Upper lobe of right lung (tissue), 1 donor: ENCODE measurements at regions not wholly inside any gene's neighbourhood (a gene's known extent, or its start where the extent isn't known, plus 50 kb on each side); places are given as distances from the start of the nearest gene placed in this dataset.

ENCODE experiments used
- ATAC-seq: fragments of 200-7000 bp; cut with Tn5 transposase; one replicate; pipeline ENCODE4 v1.9.1; 2020; ENCODE audit warnings: mild to moderate bottlenecking, moderate library complexity
- DNase-seq: peaks from one replicate; pipeline ENCODE4 v3.0.0-alpha.2; 2020
- H3K27ac ChIP-seq: fragments of 200-600 bp; one replicate; pipeline ENCODE4 v1.8.0; 2022
- H3K27me3 ChIP-seq: fragments of 200-600 bp; one replicate; pipeline ENCODE4 v1.8.0; 2022; ENCODE audit warnings: mild to moderate bottlenecking
- H3K36me3 ChIP-seq: fragments of 200-600 bp; one replicate; pipeline ENCODE4 v1.8.0; 2022
- H3K4me1 ChIP-seq: fragments of 200-600 bp; one replicate; pipeline ENCODE4 v1.8.0; 2022
- H3K4me3 ChIP-seq: fragments of 200-600 bp; one replicate; pipeline ENCODE4 v1.8.0; 2022; ENCODE audit warnings: mild to moderate bottlenecking
- H3K9me3 ChIP-seq: fragments of 200-600 bp; one replicate; pipeline ENCODE4 v1.8.0; 2022
- intact Hi-C: fragments of 100-400 bp; cut with DNase I; formaldehyde crosslinking; loops from one replicate; pipeline ENCODE4 v1.11.0; 2022
- TF ChIP-seq, protein P1 (sequence below): fragments of 200-600 bp; IDR thresholded peaks from one replicate; pipeline ENCODE4 v1.8.0; 2022; ENCODE audit warnings: antibody characterized with exemption
- donor health status: DM: no; HTN: yes; CAD: no; lungs with severe emphysema.

DNA sequence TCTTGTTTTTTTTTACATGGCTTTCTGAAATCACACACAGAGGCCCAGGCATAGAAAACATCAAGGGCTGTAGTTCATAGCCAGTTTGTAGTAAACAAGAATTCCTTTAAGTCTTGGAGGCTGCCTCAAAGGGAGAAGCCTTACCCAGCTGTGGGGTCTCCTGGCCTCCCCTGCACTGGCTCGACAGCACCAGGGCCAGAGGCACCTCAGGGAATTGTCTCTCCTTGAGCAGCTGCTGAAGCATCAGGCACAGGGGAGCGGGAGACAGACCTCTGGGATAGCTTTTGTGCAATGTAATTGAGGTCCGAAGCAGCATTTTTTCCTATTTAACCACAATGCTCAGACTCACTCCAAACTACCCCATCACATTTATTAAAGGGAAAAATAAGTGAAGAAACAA, 209.1 kb downstream of the HRH4 start:
- H3K27me3 ChIP-seq = no peaks in the 10 kb centered on the region
- no peak for ATAC-seq
- TF ChIP-seq, protein P1, sequence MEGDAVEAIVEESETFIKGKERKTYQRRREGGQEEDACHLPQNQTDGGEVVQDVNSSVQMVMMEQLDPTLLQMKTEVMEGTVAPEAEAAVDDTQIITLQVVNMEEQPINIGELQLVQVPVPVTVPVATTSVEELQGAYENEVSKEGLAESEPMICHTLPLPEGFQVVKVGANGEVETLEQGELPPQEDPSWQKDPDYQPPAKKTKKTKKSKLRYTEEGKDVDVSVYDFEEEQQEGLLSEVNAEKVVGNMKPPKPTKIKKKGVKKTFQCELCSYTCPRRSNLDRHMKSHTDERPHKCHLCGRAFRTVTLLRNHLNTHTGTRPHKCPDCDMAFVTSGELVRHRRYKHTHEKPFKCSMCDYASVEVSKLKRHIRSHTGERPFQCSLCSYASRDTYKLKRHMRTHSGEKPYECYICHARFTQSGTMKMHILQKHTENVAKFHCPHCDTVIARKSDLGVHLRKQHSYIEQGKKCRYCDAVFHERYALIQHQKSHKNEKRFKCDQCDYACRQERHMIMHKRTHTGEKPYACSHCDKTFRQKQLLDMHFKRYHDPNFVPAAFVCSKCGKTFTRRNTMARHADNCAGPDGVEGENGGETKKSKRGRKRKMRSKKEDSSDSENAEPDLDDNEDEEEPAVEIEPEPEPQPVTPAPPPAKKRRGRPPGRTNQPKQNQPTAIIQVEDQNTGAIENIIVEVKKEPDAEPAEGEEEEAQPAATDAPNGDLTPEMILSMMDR = no peak
- no peak for DNase-seq
- no peak overlapping the region for H3K27ac ChIP-seq
- H3K4me1 ChIP-seq = no peaks in the 10 kb centered on the region
- no peak overlapping the region for H3K4me3 ChIP-seq
- H3K9me3 ChIP-seq = no peaks in the 10 kb centered on the region
- no peaks in the 10 kb centered on the region for H3K36me3 ChIP-seq
- intact Hi-C loops = no loop called here

DNA sequence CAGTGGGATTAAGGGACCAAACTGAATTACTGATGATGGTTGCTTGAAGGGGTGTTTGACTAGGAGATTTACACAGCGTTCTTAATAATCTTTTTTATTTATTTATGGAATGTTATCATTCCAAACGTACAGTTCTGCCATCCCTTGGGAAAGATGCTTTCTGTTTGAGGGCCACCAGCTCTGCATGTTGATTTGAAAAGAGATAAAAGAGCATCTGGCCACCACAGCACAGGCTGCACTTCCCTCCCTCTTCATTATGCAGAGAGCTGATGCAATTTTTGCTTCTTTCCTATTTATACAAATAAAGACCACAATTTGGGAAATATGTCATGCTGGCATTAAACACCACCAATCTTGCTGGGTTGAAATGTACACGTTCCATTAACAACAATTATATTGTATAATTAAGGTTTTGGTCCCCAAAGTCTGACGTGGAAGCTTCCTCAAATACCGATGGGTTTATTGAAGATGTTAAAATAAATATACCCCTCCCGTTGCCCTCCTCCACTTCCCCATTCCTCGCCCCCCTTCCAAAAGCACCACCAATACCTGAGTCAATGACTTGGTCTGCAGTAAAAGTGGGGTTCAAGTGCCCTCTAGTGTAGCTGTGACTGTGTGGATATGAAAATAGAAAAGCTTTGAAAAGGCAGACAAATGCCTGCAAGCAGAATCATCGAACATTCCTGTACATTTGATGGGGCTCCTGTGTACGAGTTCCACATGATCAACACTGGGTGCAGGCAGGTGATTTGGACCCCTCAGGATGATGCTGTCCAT, 211.9 kb downstream of the HRH4 start:
- TF ChIP-seq, protein P1 = no peak
- intact Hi-C loops = no loop called here
- H3K36me3 ChIP-seq = no peaks in the 10 kb centered on the region
- H3K27ac ChIP-seq = no peak overlapping the region
- ATAC-seq (no peak), DNase-seq (no peak)
- no peaks in the 10 kb centered on the region for H3K4me1 ChIP-seq
- H3K9me3 ChIP-seq = no peaks in the 10 kb centered on the region
- H3K27me3 ChIP-seq = no peaks in the 10 kb centered on the region
- no peak overlapping the region for H3K4me3 ChIP-seq

DNA sequence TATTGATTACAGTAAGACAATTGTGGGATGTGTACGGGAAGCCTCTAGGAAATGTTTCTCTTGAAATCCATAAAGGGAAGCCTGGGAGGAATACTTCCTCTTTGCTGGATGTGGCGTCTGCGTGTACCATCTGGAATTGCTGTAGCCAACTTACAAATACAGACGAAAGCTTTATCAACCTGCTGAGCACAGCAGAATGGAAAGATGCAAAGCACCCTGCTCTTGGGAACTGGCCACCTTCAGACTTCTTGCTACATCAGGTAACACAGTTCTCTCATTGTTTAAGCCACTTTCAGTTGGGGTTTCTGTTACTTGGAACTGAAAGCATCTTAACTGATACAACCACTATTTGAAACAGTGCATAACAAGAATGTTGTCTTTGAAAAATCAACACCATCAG, 213.8 kb downstream of the HRH4 start:
- DNase-seq (no peak), ATAC-seq (no peak)
- Histone ChIP-seq H3K4me3 (no peak overlapping the region), H3K36me3 (no peaks in the 10 kb centered on the region), H3K9me3 (no peaks in the 10 kb centered on the region), H3K27me3 (no peaks in the 10 kb centered on the region), H3K4me1 (no peaks in the 10 kb centered on the region), H3K27ac (no peak overlapping the region)
- intact Hi-C loops = no loop called here
- TF ChIP-seq, protein P1 = no peak

DNA sequence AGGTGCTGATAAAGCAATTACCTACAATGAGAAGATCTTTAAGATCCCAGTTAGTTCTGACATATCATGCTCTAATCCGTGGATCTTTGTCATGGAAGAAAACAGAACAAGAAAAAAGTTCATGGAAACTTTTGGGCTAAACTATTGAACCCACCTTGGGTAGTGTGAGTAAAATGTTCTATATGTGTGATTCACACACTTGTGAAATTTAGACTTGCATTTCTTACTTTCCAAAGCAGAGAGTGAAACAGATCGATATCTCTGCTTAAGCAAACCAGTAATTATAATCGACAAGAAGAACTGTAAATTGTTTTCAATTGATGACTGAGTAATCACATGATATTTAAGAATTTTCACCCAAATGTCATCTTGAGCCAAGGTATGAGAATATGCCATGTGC, 214.2 kb downstream of the HRH4 start:
- Histone ChIP-seq H3K9me3 (no peaks in the 10 kb centered on the region), H3K4me3 (no peak overlapping the region), H3K36me3 (no peaks in the 10 kb centered on the region), H3K4me1 (no peaks in the 10 kb centered on the region), H3K27me3 (no peaks in the 10 kb centered on the region), H3K27ac (no peak overlapping the region)
- TF ChIP-seq, protein P1 = no peak
- DNase-seq (no peak), ATAC-seq (no peak)
- intact Hi-C loops = no loop called here

DNA sequence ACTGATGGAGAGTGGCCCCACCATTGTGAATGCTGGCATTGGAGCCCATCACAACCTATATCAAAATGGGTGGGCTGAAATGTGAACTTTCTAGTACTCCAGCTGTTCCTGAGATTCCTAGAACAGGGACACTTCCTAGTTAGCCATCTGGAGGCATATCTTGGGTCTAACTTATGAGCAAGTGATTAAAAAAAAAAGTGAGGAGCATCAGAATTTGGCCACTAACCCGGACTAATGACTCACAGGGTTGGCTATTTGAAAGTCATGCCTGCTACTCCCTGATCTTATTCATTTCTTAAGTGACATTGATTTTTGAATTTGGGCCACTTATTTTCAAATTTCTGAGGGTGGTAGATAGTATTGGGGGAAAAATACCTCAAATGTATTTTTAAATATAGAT, 216.6 kb downstream of the HRH4 start:
- H3K9me3 ChIP-seq = no peaks in the 10 kb centered on the region
- no peak for ATAC-seq
- no peaks in the 10 kb centered on the region for H3K4me1 ChIP-seq
- intact Hi-C loops = no loop called here
- no peaks in the 10 kb centered on the region for H3K36me3 ChIP-seq
- H3K27ac ChIP-seq = no peak overlapping the region
- DNase-seq = no peak
- H3K27me3 ChIP-seq = no peaks in the 10 kb centered on the region
- TF ChIP-seq, protein P1 = no peak
- H3K4me3 ChIP-seq = no peak overlapping the region

DNA sequence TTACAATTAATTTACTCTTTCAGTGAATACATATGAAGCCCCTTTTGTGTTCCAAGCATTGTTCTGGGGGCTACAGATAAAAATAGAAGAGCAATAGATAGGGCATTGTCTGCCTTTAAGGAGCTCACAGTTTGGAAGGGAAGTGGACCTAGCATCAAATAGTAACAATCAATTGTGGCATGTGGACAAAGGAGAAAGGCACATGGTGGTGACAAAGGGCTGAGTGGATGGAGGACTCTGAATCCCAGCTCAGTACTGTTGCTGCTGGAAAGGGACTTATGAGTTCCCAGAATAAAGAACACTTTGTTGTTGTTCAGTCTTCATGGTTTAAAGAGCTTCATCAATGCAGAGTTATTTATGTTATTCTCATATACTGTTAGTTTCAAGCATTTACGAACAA, 217.7 kb downstream of the HRH4 start:
- intact Hi-C loops = no loop called here

More for the DNA sequence above, 217.7 kb downstream of the HRH4 start:
- H3K9me3 ChIP-seq = no peaks in the 10 kb centered on the region
- H3K27ac ChIP-seq = no peak overlapping the region
- no peak for ATAC-seq
- H3K36me3 ChIP-seq = no peaks in the 10 kb centered on the region
- H3K4me1 ChIP-seq = no peaks in the 10 kb centered on the region
- no peak for DNase-seq
- TF ChIP-seq, protein P1 = no peak
- no peaks in the 10 kb centered on the region for H3K27me3 ChIP-seq
- no peak overlapping the region for H3K4me3 ChIP-seq
